Chondrocyte (in vitro differentiated cells): ENCODE measurements at regions not wholly inside any gene's neighbourhood (a gene's known extent, or its start where the extent isn't known, plus 50 kb on each side); places are given as distances from the start of the nearest gene placed in this dataset.

Experiments used
- DNase-seq: peaks from one replicate; pipeline ENCODE4 v3.0.0; 2021; ENCODE audit warnings: mixed read lengths, low spot score
- H3K27ac Mint-ChIP-seq: one replicate; pipeline ENCODE4 v1.8.0; 2021; ENCODE audit warnings: mild to moderate bottlenecking, moderate library complexity, mixed read lengths; ENCODE audit not compliant: unreplicated experiment
- H3K27me3 Mint-ChIP-seq: 2 replicates; pipeline ENCODE4 v1.8.0; 2021; ENCODE audit warnings: low read depth, mixed read lengths
- H3K36me3 Mint-ChIP-seq: 2 replicates; pipeline ENCODE4 v1.8.0; 2021; ENCODE audit warnings: low read depth, mixed read lengths
- H3K4me1 Mint-ChIP-seq: 2 replicates; pipeline ENCODE4 v1.8.0; 2021; ENCODE audit warnings: low read depth, mild to moderate bottlenecking, mixed read lengths
- H3K4me3 Mint-ChIP-seq: one replicate; pipeline ENCODE4 v1.8.0; 2021; ENCODE audit warnings: mild to moderate bottlenecking, moderate library complexity, mixed read lengths; ENCODE audit not compliant: unreplicated experiment
- H3K9me3 Mint-ChIP-seq: 2 replicates; pipeline ENCODE4 v1.8.0; 2021; ENCODE audit warnings: low read depth, mixed read lengths
- CTCF ChIP-seq: fragments of 200-600 bp; sonication (generic); IDR thresholded peaks from 2 replicates; pipeline ENCODE4 v1.5.0; 2021; ENCODE audit warnings: antibody characterized with exemption, mild to moderate bottlenecking, moderate library complexity

DNA sequence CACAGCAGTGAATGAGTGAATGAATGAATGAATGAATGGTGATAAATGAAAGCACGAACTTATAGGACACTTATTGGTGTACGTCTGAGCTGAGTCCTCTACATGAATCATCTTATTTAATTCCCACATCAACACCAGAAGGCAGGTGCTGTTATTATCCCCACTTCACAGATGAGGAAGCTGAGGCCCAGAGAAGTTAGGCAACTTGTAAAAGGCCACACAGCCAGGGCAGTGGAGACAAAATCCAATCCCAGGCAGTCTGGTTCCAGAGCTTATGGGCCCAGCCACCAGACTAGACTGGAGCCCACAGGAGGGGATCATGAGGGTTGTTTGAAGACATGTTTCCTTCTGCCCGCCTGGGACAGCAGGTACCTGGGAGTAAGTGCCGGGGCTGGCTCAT lies 364.0 kb downstream of the MN1 start:
- H3K27ac Mint-ChIP-seq = no peak overlapping the region
- TF ChIP-seq CTCF = no peak
- DNase-seq = no peak
- H3K9me3 Mint-ChIP-seq = peaks cover 3% of the 10 kb centered on the region
- no peak overlapping the region for H3K4me3 Mint-ChIP-seq
- H3K27me3 Mint-ChIP-seq = no peaks in the 10 kb centered on the region
- peaks cover 4% of the 10 kb centered on the region for H3K36me3 Mint-ChIP-seq
- peaks cover 31% of the 10 kb centered on the region for H3K4me1 Mint-ChIP-seq

GRCh38 chr22:27438271-27438980 lies 363.1 kb downstream of the MN1 start:
- no peak overlapping the region for H3K27ac Mint-ChIP-seq
- peak; percentile 49 for TF ChIP-seq CTCF
- no peaks in the 10 kb centered on the region for H3K9me3 Mint-ChIP-seq
- H3K27me3 Mint-ChIP-seq = no peaks in the 10 kb centered on the region
- no peaks in the 10 kb centered on the region for H3K36me3 Mint-ChIP-seq
- no peak overlapping the region for H3K4me3 Mint-ChIP-seq
- H3K4me1 Mint-ChIP-seq = peaks cover 29% of the 10 kb centered on the region
- DNase-seq = no peak

- Mint-ChIP-seq H3K27ac (peak overlapping the region; percentile 27), H3K27me3 (no peaks in the 10 kb centered on the region), H3K4me1 (peaks cover 26% of the 10 kb centered on the region), H3K9me3 (no peaks in the 10 kb centered on the region), H3K36me3 (no peaks in the 10 kb centered on the region), H3K4me3 (no peak overlapping the region)
- DNase-seq = no peak
- TF ChIP-seq CTCF = no peak
These were observed 362.4 kb downstream of the MN1 start for GRCh38 chr22:27439131-27439530.

DNA sequence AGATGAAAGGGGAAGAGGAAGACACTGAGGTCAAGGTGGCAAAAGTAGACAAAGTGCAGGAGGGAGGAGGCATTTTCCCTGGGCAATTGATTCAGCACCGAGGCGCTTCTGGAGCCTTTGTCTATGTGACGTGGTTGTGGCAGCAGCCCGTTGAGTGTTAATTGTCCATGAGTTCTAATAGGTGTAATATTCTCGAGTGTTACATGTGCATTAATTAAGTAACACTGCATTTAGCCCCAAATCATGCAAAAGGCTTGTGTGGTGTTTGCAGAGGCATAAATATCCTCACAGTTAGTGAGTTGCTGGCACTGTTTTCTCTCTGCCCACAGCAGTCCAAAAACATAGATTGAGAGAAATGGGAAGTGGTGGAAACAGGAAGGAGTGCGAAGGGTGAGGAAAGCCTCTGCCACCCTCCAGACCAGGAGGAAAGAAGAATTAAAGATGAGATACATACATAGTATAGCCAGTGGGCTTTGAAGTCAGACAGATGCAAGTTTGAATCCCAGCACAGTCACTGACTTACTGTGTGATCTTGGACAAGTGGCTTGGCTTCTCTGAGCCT lies 361.2 kb downstream of the MN1 start:
- no peak overlapping the region for H3K4me3 Mint-ChIP-seq

More for the DNA sequence above, 361.2 kb downstream of the MN1 start:
- Mint-ChIP-seq H3K9me3 (no peaks in the 10 kb centered on the region), H3K36me3 (no peaks in the 10 kb centered on the region), H3K4me1 (peaks cover 20% of the 10 kb centered on the region), H3K27ac (no peak overlapping the region), H3K27me3 (no peaks in the 10 kb centered on the region)
- TF ChIP-seq CTCF = no peak
- no peak for DNase-seq
